Activated naive CD8-positive, alpha-beta T cell treated with anti-CD3 and anti-CD28 coated beads, Interleukin-2, amount 10 ng/mL, durations not matched to agents 7 days and 5 days (primary cell): ENCODE measurements at regions not wholly inside any gene's neighbourhood (a gene's known extent, or its start where the extent isn't known, plus 50 kb on each side); places are given as distances from the start of the nearest gene placed in this dataset.
"Not testable (repeated sequence)": the region's sequence is repeated elsewhere in the genome, so short reads cannot be mapped to it uniquely, and the experiment has no call there.

Source experiments
- ATAC-seq: fragments of 150-1000 bp; cut with Tn5 transposase; one replicate; pipeline ENCODE4 v1.10.0; 2021; ENCODE audit warnings: low read depth, moderate library complexity
- POLR2A ChIA-PET: fragments of 350-600 bp; sonication (Branson Sonifier 250); formaldehyde crosslinking; loops from one replicate; lab custom pipeline; 2021; ENCODE audit warnings: antibody characterized with exemption; lab: Charles Lee
- DNase-seq: peaks from one replicate; pipeline ENCODE4 v3.0.0; 2021
- H3K27ac Mint-ChIP-seq: one replicate; pipeline ENCODE4 v1.8.0; 2022; ENCODE audit warnings: mild to moderate bottlenecking, mixed read lengths
- H3K27me3 Mint-ChIP-seq: one replicate; pipeline ENCODE4 v1.8.0; 2022; ENCODE audit warnings: mild to moderate bottlenecking, moderate library complexity, mixed read lengths
- H3K36me3 Mint-ChIP-seq: one replicate; pipeline ENCODE4 v1.8.0; 2021; ENCODE audit warnings: mild to moderate bottlenecking, mixed read lengths
- H3K4me1 Mint-ChIP-seq: one replicate; pipeline ENCODE4 v1.8.0; 2021; ENCODE audit warnings: mixed read lengths
- H3K4me3 Mint-ChIP-seq: one replicate; pipeline ENCODE4 v1.8.0; 2022; ENCODE audit warnings: mild to moderate bottlenecking, moderate library complexity, mixed read lengths
- H3K9me3 Mint-ChIP-seq: one replicate; pipeline ENCODE4 v1.8.0; 2021; ENCODE audit warnings: mixed read lengths

GRCh38 chr7:96920064-96920463 is 85.3 kb upstream of the DLX6 start:
- POLR2A ChIA-PET = no interaction called here
- DNase-seq (no peak), ATAC-seq (no peak)
- Mint-ChIP-seq H3K27me3 (peaks cover 34% of the 10 kb centered on the region), H3K9me3 (no peaks in the 10 kb centered on the region), H3K27ac (no peak overlapping the region), H3K4me3 (no peak overlapping the region), H3K4me1 (no peaks in the 10 kb centered on the region), H3K36me3 (no peaks in the 10 kb centered on the region)

- H3K27ac Mint-ChIP-seq = no peak overlapping the region
- peaks cover 34% of the 10 kb centered on the region for H3K27me3 Mint-ChIP-seq
- POLR2A ChIA-PET = no interaction called here
- ATAC-seq (no peak), DNase-seq (no peak)
- H3K4me3 Mint-ChIP-seq = no peak overlapping the region
- H3K36me3 Mint-ChIP-seq = no peaks in the 10 kb centered on the region
- H3K4me1 Mint-ChIP-seq = no peaks in the 10 kb centered on the region
- no peaks in the 10 kb centered on the region for H3K9me3 Mint-ChIP-seq
Measured at GRCh38 chr7:96920713-96921112, 84.6 kb upstream of the DLX6 start.

- DNase-seq = no peak
- POLR2A ChIA-PET = no interaction called here
- Mint-ChIP-seq H3K36me3 (no peaks in the 10 kb centered on the region), H3K27ac (no peak overlapping the region), H3K9me3 (no peaks in the 10 kb centered on the region), H3K4me3 (no peak overlapping the region), H3K27me3 (peaks cover 34% of the 10 kb centered on the region), H3K4me1 (no peaks in the 10 kb centered on the region)
- no peak for ATAC-seq
Measured at GRCh38 chr7:96921231-96921630, 84.1 kb upstream of the DLX6 start.

- peaks cover 34% of the 10 kb centered on the region for H3K27me3 Mint-ChIP-seq
- no peaks in the 10 kb centered on the region for H3K36me3 Mint-ChIP-seq
- POLR2A ChIA-PET = no interaction called here
- no peaks in the 10 kb centered on the region for H3K9me3 Mint-ChIP-seq
- no peak for ATAC-seq
- H3K27ac Mint-ChIP-seq = no peak overlapping the region
- no peaks in the 10 kb centered on the region for H3K4me1 Mint-ChIP-seq
- H3K4me3 Mint-ChIP-seq = no peak overlapping the region
- DNase-seq = no peak
Measured at GRCh38 chr7:96921771-96922170, 83.6 kb upstream of the DLX6 start.

GRCh38 chr7:96923345-96923744 is 82.0 kb upstream of the DLX6 start:
- ATAC-seq, H3K9me3 Mint-ChIP-seq, H3K36me3 Mint-ChIP-seq, H3K4me1 Mint-ChIP-seq, POLR2A ChIA-PET, H3K27ac Mint-ChIP-seq, DNase-seq, H3K4me3 Mint-ChIP-seq: not testable (repeated sequence)
- H3K27me3 Mint-ChIP-seq = peaks cover 28% of the 10 kb centered on the region

- H3K9me3 Mint-ChIP-seq = no peaks in the 10 kb centered on the region
- no peaks in the 10 kb centered on the region for H3K36me3 Mint-ChIP-seq
- H3K4me3 Mint-ChIP-seq = no peak overlapping the region
- H3K27me3 Mint-ChIP-seq = peaks cover 24% of the 10 kb centered on the region
- no peaks in the 10 kb centered on the region for H3K4me1 Mint-ChIP-seq
- POLR2A ChIA-PET = no interaction called here
- H3K27ac Mint-ChIP-seq = no peak overlapping the region
- DNase-seq (no peak), ATAC-seq (no peak)
Measured at GRCh38 chr7:96927131-96927530, 78.2 kb upstream of the DLX6 start.

GRCh38 chr7:96928965-96929364 is 76.4 kb upstream of the DLX6 start:
- no peak for DNase-seq
- POLR2A ChIA-PET = interaction anchor here (0.6 kb wide), 1 partner anchor 756 kb away, joined by 4 read pairs; no protein-coding TSS in a partner anchor
- no peaks in the 10 kb centered on the region for H3K36me3 Mint-ChIP-seq
- H3K27me3 Mint-ChIP-seq = peaks cover 13% of the 10 kb centered on the region
- no peak overlapping the region for H3K27ac Mint-ChIP-seq
- H3K4me3 Mint-ChIP-seq = no peak overlapping the region
- H3K4me1 Mint-ChIP-seq = no peaks in the 10 kb centered on the region
- no peak for ATAC-seq
- H3K9me3 Mint-ChIP-seq = no peaks in the 10 kb centered on the region

GRCh38 chr7:96931891-96932290 is 73.5 kb upstream of the DLX6 start:
- Mint-ChIP-seq H3K36me3 (no peaks in the 10 kb centered on the region), H3K27me3 (peaks cover 13% of the 10 kb centered on the region), H3K27ac (no peak overlapping the region), H3K4me3 (no peak overlapping the region), H3K9me3 (no peaks in the 10 kb centered on the region), H3K4me1 (no peaks in the 10 kb centered on the region)
- DNase-seq = no peak
- no peak for ATAC-seq
- POLR2A ChIA-PET = no interaction called here

GRCh38 chr7:96933067-96933645 is 72.2 kb upstream of the DLX6 start:
- H3K4me3 Mint-ChIP-seq = no peak overlapping the region

GRCh38 chr7:96936621-96937020 is 68.7 kb upstream of the DLX6 start:
- Mint-ChIP-seq H3K9me3 (no peaks in the 10 kb centered on the region), H3K27ac (no peak overlapping the region), H3K4me1 (no peaks in the 10 kb centered on the region), H3K36me3 (no peaks in the 10 kb centered on the region), H3K4me3 (no peak overlapping the region), H3K27me3 (peaks cover 4% of the 10 kb centered on the region)
- POLR2A ChIA-PET = no interaction called here
- ATAC-seq (no peak), DNase-seq (no peak)

More at GRCh38 chr7:96933067-96933645, 72.2 kb upstream of the DLX6 start:
- Mint-ChIP-seq H3K27me3 (peaks cover 15% of the 10 kb centered on the region), H3K27ac (no peak overlapping the region), H3K36me3 (no peaks in the 10 kb centered on the region), H3K9me3 (no peaks in the 10 kb centered on the region), H3K4me1 (no peaks in the 10 kb centered on the region)
- ATAC-seq (no peak), DNase-seq (no peak)
- POLR2A ChIA-PET = no interaction called here

GRCh38 chr7:96942112-96942511 is 63.2 kb upstream of the DLX6 start:
- peaks cover 4% of the 10 kb centered on the region for H3K27me3 Mint-ChIP-seq
- ATAC-seq = no peak

GRCh38 chr7:96949766-96950165 is 55.6 kb upstream of the DLX6 start:
- Mint-ChIP-seq H3K9me3 (no peaks in the 10 kb centered on the region), H3K4me1 (no peaks in the 10 kb centered on the region), H3K27ac (no peak overlapping the region), H3K27me3 (peaks cover 16% of the 10 kb centered on the region), H3K4me3 (no peak overlapping the region), H3K36me3 (no peaks in the 10 kb centered on the region)
- DNase-seq (no peak), ATAC-seq (no peak)
- POLR2A ChIA-PET = no interaction called here

More at GRCh38 chr7:96942112-96942511, 63.2 kb upstream of the DLX6 start:
- POLR2A ChIA-PET = no interaction called here
- Mint-ChIP-seq H3K9me3 (no peaks in the 10 kb centered on the region), H3K4me1 (no peaks in the 10 kb centered on the region), H3K4me3 (no peak overlapping the region), H3K36me3 (no peaks in the 10 kb centered on the region), H3K27ac (no peak overlapping the region)
- no peak for DNase-seq

- Mint-ChIP-seq H3K9me3 (no peaks in the 10 kb centered on the region), H3K4me3 (no peak overlapping the region), H3K4me1 (no peaks in the 10 kb centered on the region), H3K36me3 (no peaks in the 10 kb centered on the region), H3K27ac (no peak overlapping the region), H3K27me3 (peaks cover 21% of the 10 kb centered on the region)
- no peak for ATAC-seq
- DNase-seq = no peak
- POLR2A ChIA-PET = no interaction called here
Measured at GRCh38 chr7:96952974-96953391, 52.4 kb upstream of the DLX6 start.

GRCh38 chr7:96953676-96954513 is 51.5 kb upstream of the DLX6 start:
- Mint-ChIP-seq H3K27ac (no peak overlapping the region), H3K9me3 (no peaks in the 10 kb centered on the region), H3K36me3 (no peaks in the 10 kb centered on the region), H3K4me3 (no peak overlapping the region), H3K27me3 (peaks cover 22% of the 10 kb centered on the region), H3K4me1 (no peaks in the 10 kb centered on the region)
- POLR2A ChIA-PET = no interaction called here
- DNase-seq (no peak), ATAC-seq (no peak)
